Uterus (tissue), 3 donors: ENCODE measurements at regions not wholly inside any gene's neighbourhood (a gene's known extent, or its start where the extent isn't known, plus 50 kb on each side); places are given as distances from the start of the nearest gene placed in this dataset.

Experiments used
- DNase-seq, 2 donors: peaks; one replicate each; pipeline ENCODE4 v3.0.0-alpha.2; 2019 to 2020
- H3K27ac ChIP-seq, 2 donors: fragments of 200-600 bp; sonication (generic); 1 replicate in 1 of 2; 2 replicates in 1 of 2; pipeline ENCODE4 v1.5.1; 2016 to 2018
- H3K27me3 ChIP-seq, 2 donors: fragments of 200-600 bp; sonication (generic); one replicate each; pipeline ENCODE4 v1.5.1; 2018 to 2019; ENCODE audit warnings: control low read depth in 1 of 2
- H3K36me3 ChIP-seq, 2 donors: fragments of 200-600 bp; sonication (generic); one replicate each; pipeline ENCODE4 v1.5.1; 2019; ENCODE audit warnings: control low read depth in 1 of 2
- H3K4me1 ChIP-seq, 2 donors: fragments of 200-600 bp; sonication (generic); one replicate each; pipeline ENCODE4 v1.5.1; 2018 to 2019; ENCODE audit warnings: control low read depth in 1 of 2
- H3K4me3 ChIP-seq, 2 donors: fragments of 200-600 bp; sonication (generic); 1 replicate in 1 of 2; 2 replicates in 1 of 2; pipeline ENCODE4 v1.5.1; 2018 to 2019; ENCODE audit warnings: mild to moderate bottlenecking in 1 of 2
- H3K9me3 ChIP-seq, 2 donors: fragments of 200-600 bp; sonication (generic); one replicate each; pipeline ENCODE4 v1.5.1; 2019; ENCODE audit warnings: control low read depth in 1 of 2
- CTCF ChIP-seq, 4 experiments: fragments of 200-600 bp in 2 of 4; fragments of 450-650 bp in 2 of 4; sonication (generic) in 2 of 4; IDR thresholded peaks; one replicate each; pipeline ENCODE4 v1.5.1; 2016 to 2019; ENCODE audit warnings: antibody characterized with exemption in 4 of 4, mild to moderate bottlenecking in 2 of 4, moderate library complexity in 1 of 4
- POLR2A ChIP-seq, 2 donors: fragments of 450-650 bp; IDR thresholded peaks; one replicate each; pipeline ENCODE4 v1.6.1; 2016; ENCODE audit warnings: antibody characterized with exemption in 2 of 2, mild to moderate bottlenecking in 1 of 2, moderate library complexity in 1 of 2
- intact Hi-C: fragments of 100-400 bp; cut with DNase I; formaldehyde crosslinking; loops from one replicate; pipeline ENCODE4 v1.15.1; 2023; ENCODE audit warnings: low total_unique reads
- donor health status: DM: yes; HTN: yes; CAD: no.

- Histone ChIP-seq H3K27ac (no peak overlapping the region), H3K27me3 (no peaks in the 10 kb centered on the region), H3K4me3 (no peak overlapping the region), H3K36me3 (no peaks in the 10 kb centered on the region), H3K9me3 (no peaks in the 10 kb centered on the region), H3K4me1 (no peaks in the 10 kb centered on the region)
- intact Hi-C loops: no loop called here
- DNase-seq: no peak
- TF ChIP-seq POLR2A (IDR thresholded peaks at IDR 0.05) (no peak), CTCF (IDR thresholded peaks at IDR 0.05) (no peak)
Measured at GRCh38 chr21:23718446-23719285, 1888.6 kb downstream of the MRPL39 start.

- intact Hi-C loops: no loop called here
Measured at GRCh38 chr21:23712166-23712565, 1895.1 kb downstream of the MRPL39 start.

GRCh38 chr21:23706431-23706830, 1900.8 kb downstream of the MRPL39 start:
- Histone ChIP-seq H3K27me3 (no peaks in the 10 kb centered on the region), H3K27ac (no peak overlapping the region), H3K9me3 (no peaks in the 10 kb centered on the region), H3K4me1 (no peaks in the 10 kb centered on the region), H3K36me3 (no peaks in the 10 kb centered on the region), H3K4me3 (no peak overlapping the region)
- intact Hi-C loops: no loop called here
- no peak for DNase-seq
- no peak for TF ChIP-seq POLR2A (IDR thresholded peaks at IDR 0.05)
- TF ChIP-seq CTCF (IDR thresholded peaks at IDR 0.05): no peak

More at GRCh38 chr21:23712166-23712565, 1895.1 kb downstream of the MRPL39 start:
- Histone ChIP-seq H3K27ac (no peak overlapping the region), H3K4me1 (no peaks in the 10 kb centered on the region), H3K4me3 (no peak overlapping the region), H3K36me3 (no peaks in the 10 kb centered on the region), H3K9me3 (no peaks in the 10 kb centered on the region), H3K27me3 (no peaks in the 10 kb centered on the region)
- DNase-seq: no peak
- no peak for TF ChIP-seq POLR2A (IDR thresholded peaks at IDR 0.05)
- no peak for TF ChIP-seq CTCF (IDR thresholded peaks at IDR 0.05)

- TF ChIP-seq CTCF (IDR thresholded peaks at IDR 0.05) (no peak), POLR2A (IDR thresholded peaks at IDR 0.05) (no peak)
- no peaks in the 10 kb centered on the region for H3K27me3 ChIP-seq
- H3K4me3 ChIP-seq: no peak overlapping the region
- no peaks in the 10 kb centered on the region for H3K4me1 ChIP-seq
- DNase-seq: no peak
- no peak overlapping the region for H3K27ac ChIP-seq
- intact Hi-C loops: no loop called here
- no peaks in the 10 kb centered on the region for H3K36me3 ChIP-seq
- no peaks in the 10 kb centered on the region for H3K9me3 ChIP-seq
Measured at GRCh38 chr21:23699402-23699801, 1907.9 kb downstream of the MRPL39 start.

GRCh38 chr21:23698619-23699018, 1908.7 kb downstream of the MRPL39 start:
- no peaks in the 10 kb centered on the region for H3K36me3 ChIP-seq
- H3K9me3 ChIP-seq: no peaks in the 10 kb centered on the region
- TF ChIP-seq POLR2A (IDR thresholded peaks at IDR 0.05): no peak
- no peak for TF ChIP-seq CTCF (IDR thresholded peaks at IDR 0.05)
- no peak overlapping the region for H3K27ac ChIP-seq
- intact Hi-C loops: no loop called here
- no peaks in the 10 kb centered on the region for H3K27me3 ChIP-seq
- H3K4me1 ChIP-seq: no peaks in the 10 kb centered on the region
- no peak overlapping the region for H3K4me3 ChIP-seq
- no peak for DNase-seq
